GM12878 (cell line): ENCODE measurements at regions not wholly inside any gene's neighbourhood (a gene's known extent, or its start where the extent isn't known, plus 50 kb on each side); places are given as distances from the start of the nearest gene placed in this dataset.

ENCODE experiments used
- CTCF ChIP-seq, 3 experiments: IDR thresholded peaks in 2 of 3; conservative IDR thresholded peaks in 1 of 3; 2 replicates each; pipeline ENCODE4 v1.5.1; 2011; ENCODE audit warnings: low read depth in 3 of 3, low read length in 3 of 3, mild to moderate bottlenecking in 3 of 3, control low read depth in 2 of 3, moderate library complexity in 2 of 3, inconsistent platforms in 1 of 3, mixed read lengths in 1 of 3; ENCODE audit not compliant: control insufficient read depth in 2 of 3, insufficient read depth in 1 of 3; ENCODE audit errors: extremely low read depth in 1 of 3
- E4F1 ChIP-seq: fragments of 450-650 bp; IDR thresholded peaks from 2 replicates; pipeline ENCODE4 v1.6.1; 2018; ENCODE audit warnings: borderline replicate concordance, mild to moderate bottlenecking; ENCODE audit not compliant: partially characterized antibody
- HDAC2 ChIP-seq: fragments of 200-600 bp; sonication (generic); IDR thresholded peaks from 2 replicates; pipeline ENCODE4 v1.6.1; 2017
- JUND ChIP-seq: IDR thresholded peaks from 2 replicates; pipeline ENCODE4 v1.6.1; 2012; ENCODE audit warnings: low read depth, mild to moderate bottlenecking, low read length, improper control_type of control experiment, moderate library complexity
- MYC ChIP-seq: IDR thresholded peaks from 2 replicates; pipeline ENCODE4 v1.6.1; 2011; ENCODE audit warnings: mild to moderate bottlenecking, low read length, moderate library complexity, inconsistent platforms; ENCODE audit not compliant: insufficient read depth, insufficient replicate concordance, insufficient read length, severe bottlenecking

GRCh38 chr1:239619190-239619589 is 232.8 kb downstream of the CHRM3 start:
- TF ChIP-seq HDAC2 (no peak), CTCF (IDR thresholded peaks at IDR 0.05 in 2 of 3, conservative IDR thresholded peaks at IDR 0.05 in 1 of 3; ENCODE audit: control insufficient read depth in 2 of 3, extremely low read depth in 1 of 3, insufficient read depth in 1 of 3, low read depth in 3 of 3, low read length in 3 of 3) (no peak), JUND (no peak), E4F1 (no peak), MYC (no peak)
